ENCODE measurements at regions not wholly inside any gene's neighbourhood (a gene's known extent, or its start where the extent isn't known, plus 50 kb on each side); places are given as distances from the start of the nearest gene placed in this dataset.
A peak's percentile ranks its signal among the peaks of the same experiment; 100 is the strongest.

- no peak for DNase-seq (ENCODE audit: low read depth)
Observed at GRCh38 chr11:116300232-116300631, 472.6 kb downstream of the BUD13 start.

- no peak for DNase-seq (ENCODE audit: low read depth)
Observed at GRCh38 chr11:116294630-116295029, 478.2 kb downstream of the BUD13 start.

- no peak for DNase-seq (ENCODE audit: low read depth)
Observed at GRCh38 chr11:116287866-116288265, 484.9 kb downstream of the BUD13 start.

GRCh38 chr11:116285026-116285425 lies 487.8 kb downstream of the BUD13 start:
- DNase-seq (ENCODE audit: low read depth): no peak

GRCh38 chr11:116283300-116283699 lies 489.5 kb downstream of the BUD13 start:
- DNase-seq (ENCODE audit: low read depth): no peak

GRCh38 chr11:116282481-116282880 lies 490.3 kb downstream of the BUD13 start:
- no peak for DNase-seq (ENCODE audit: low read depth)

- DNase-seq (ENCODE audit: low read depth): no peak
Observed at GRCh38 chr11:116281173-116282160, 491.3 kb downstream of the BUD13 start.

- DNase-seq (ENCODE audit: low read depth): no peak
Observed at GRCh38 chr11:116279511-116279910, 493.3 kb downstream of the BUD13 start.

GRCh38 chr11:116278076-116278475 lies 494.7 kb downstream of the BUD13 start:
- DNase-seq (ENCODE audit: low read depth): no peak

GRCh38 chr11:116276051-116277044 lies 496.4 kb downstream of the BUD13 start:
- DNase-seq (ENCODE audit: low read depth): peak; percentile 57

- DNase-seq (ENCODE audit: low read depth): no peak
Observed at GRCh38 chr11:116275635-116276034, 497.2 kb downstream of the BUD13 start.

- DNase-seq (ENCODE audit: low read depth): no peak
Observed at GRCh38 chr11:116274521-116274920, 498.3 kb downstream of the BUD13 start.

GRCh38 chr11:116272181-116272789 lies 500.5 kb downstream of the BUD13 start:
- no peak for DNase-seq (ENCODE audit: low read depth)

- no peak for DNase-seq (ENCODE audit: low read depth)
Observed at GRCh38 chr11:116271479-116271878, 501.3 kb downstream of the BUD13 start.

GRCh38 chr11:116267146-116267545 lies 505.6 kb downstream of the BUD13 start:
- DNase-seq (ENCODE audit: low read depth): no peak

- DNase-seq (ENCODE audit: low read depth): no peak
Observed at GRCh38 chr11:116263770-116264169, 509.0 kb downstream of the BUD13 start.

GRCh38 chr11:116263019-116263418 lies 509.8 kb downstream of the BUD13 start:
- no peak for DNase-seq (ENCODE audit: low read depth)

GRCh38 chr11:116262370-116262769 lies 510.4 kb downstream of the BUD13 start:
- no peak for DNase-seq (ENCODE audit: low read depth)

GRCh38 chr11:116261606-116262005 lies 511.2 kb downstream of the BUD13 start:
- no peak for DNase-seq (ENCODE audit: low read depth)

- DNase-seq (ENCODE audit: low read depth): no peak
Observed at GRCh38 chr11:116258821-116259220, 514.0 kb downstream of the BUD13 start.

- no peak for DNase-seq (ENCODE audit: low read depth)
Observed at GRCh38 chr11:116257883-116258282, 514.9 kb downstream of the BUD13 start.

- DNase-seq (ENCODE audit: low read depth): no peak
Observed at GRCh38 chr11:116257092-116257491, 515.7 kb downstream of the BUD13 start.

Data from activated T-cell treated with anti-CD3 and anti-CD28 coated beads for 24 hours (primary cell).